ENCODE measurements at regions not wholly inside any gene's neighbourhood (a gene's known extent, or its start where the extent isn't known, plus 50 kb on each side); places are given as distances from the start of the nearest gene placed in this dataset.

DNA sequence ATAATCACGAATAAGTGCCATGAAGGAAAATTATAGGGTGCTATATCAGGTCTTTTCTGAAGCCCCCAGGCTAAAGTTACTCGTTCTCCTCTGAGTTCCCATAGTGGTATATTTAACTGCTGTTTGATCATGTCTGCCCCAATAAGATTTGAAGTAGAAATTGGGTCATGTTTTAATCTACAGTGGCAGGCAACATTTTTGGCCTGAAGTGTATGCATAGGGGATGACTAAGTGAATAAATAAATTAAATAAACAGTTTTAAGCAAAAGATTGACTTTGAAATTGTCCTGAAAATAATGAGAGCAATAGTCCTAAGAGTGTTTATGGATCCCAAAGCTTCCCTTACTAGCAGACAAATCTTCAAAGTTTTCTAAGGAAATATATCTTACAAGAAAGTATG, 500.9 kb downstream of the TNS1 start:
- SMC1A ChIA-PET (ENCODE audit: uncharacterized antibody, unreplicated experiment): interaction anchor here (0.6 kb wide), 1 partner anchor 28 kb away, joined by 3 read pairs; no protein-coding TSS in a partner anchor
- H2AFZ ChIP-seq (ENCODE audit: control insufficient read depth, low read depth, low read length): no peak overlapping the region
- CTCF ChIA-PET: no interaction called here
- TF ChIP-seq NBN (IDR thresholded peaks at IDR 0.05): no peak
- no peaks in the 10 kb centered on the region for H3K36me3 ChIP-seq (ENCODE audit: control insufficient read depth in 2 of 2, insufficient read depth in 2 of 2, low read length in 1 of 2)
- H3K79me2 ChIP-seq (ENCODE audit: control insufficient read depth, insufficient read depth, low read length): no peaks in the 10 kb centered on the region
- H4K20me1 ChIP-seq (ENCODE audit: control insufficient read depth, insufficient read depth): no peaks in the 10 kb centered on the region
- intact Hi-C loops (cut with micrococcal nuclease; ENCODE audit: unreplicated experiment) (no loop called here), in situ Hi-C loops (cut with MboI) (no loop called here)
- no peak overlapping the region for H3K9ac ChIP-seq (ENCODE audit: control insufficient read depth, insufficient read depth, low read length)
- RAD21 ChIA-PET (ENCODE audit: unreplicated experiment): no interaction called here
- no peak overlapping the region for H3K4me3 ChIP-seq
- FAIRE-seq (no peak), DNase-seq (ENCODE audit: low read depth, low spot score) (no peak), ATAC-seq (no peak)
- no peaks in the 10 kb centered on the region for H3K27me3 ChIP-seq (replicated peaks in 1 of 2; ENCODE audit: control insufficient read depth in 2 of 2, insufficient read depth in 2 of 2, low read length in 1 of 2)
- POLR2A ChIA-PET: no interaction called here
- H3K4me2 ChIP-seq (ENCODE audit: control insufficient read depth, insufficient read depth): no peak overlapping the region
- no peak overlapping the region for H3K27ac ChIP-seq (ENCODE audit: control insufficient read depth, insufficient read depth)
- WGBS (ENCODE audit: insufficient coverage, insufficient replicate concordance, low lambda C conversion rate, missing lambda C conversion rate): 0% methylated on average over 2 of the region's 2 CpGs
- no peaks in the 10 kb centered on the region for H3K4me1 ChIP-seq (ENCODE audit: control insufficient read depth, insufficient read depth, low read length)
- no peaks in the 10 kb centered on the region; the same call in 2 of the 3 replicates for H3K9me3 ChIP-seq (replicated peaks; ENCODE audit: control insufficient read depth, insufficient read depth, low read length)
- BruUV-seq (replicated peaks): no TSS peak

DNA sequence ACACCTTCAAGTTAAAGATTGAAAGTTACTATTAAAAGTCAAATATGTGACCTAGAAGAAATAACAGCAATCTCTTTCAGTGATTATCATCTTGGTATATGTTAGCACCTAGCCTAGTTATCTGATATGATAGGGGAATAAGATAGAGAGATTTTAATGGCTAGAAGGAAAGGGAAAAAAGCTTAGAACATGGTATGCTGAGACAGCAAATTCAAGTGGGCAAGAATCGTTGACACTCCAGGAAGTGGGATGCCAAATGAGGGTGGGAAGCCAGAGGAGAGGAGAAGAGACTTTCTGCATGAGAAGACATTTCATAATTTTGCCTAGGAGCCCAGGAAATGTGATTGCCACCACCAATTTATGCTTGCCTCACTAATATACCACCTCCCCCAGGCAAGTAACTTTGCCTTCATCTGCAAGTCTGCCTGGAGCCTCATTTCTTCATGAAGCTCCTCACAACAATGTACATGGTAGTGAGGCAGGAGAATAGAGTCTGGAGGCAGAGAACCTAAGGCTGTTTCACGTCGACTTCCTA, 504.9 kb downstream of the TNS1 start:
- DNase-seq (ENCODE audit: low read depth, low spot score) (no peak), FAIRE-seq (no peak), ATAC-seq (no peak)
- intact Hi-C loops (cut with micrococcal nuclease; ENCODE audit: unreplicated experiment) (no loop called here), in situ Hi-C loops (cut with MboI) (no loop called here)
- ChIA-PET CTCF (no interaction called here), POLR2A (no interaction called here), RAD21 (ENCODE audit: unreplicated experiment) (no interaction called here), SMC1A (ENCODE audit: uncharacterized antibody, unreplicated experiment) (interaction anchor here (0.7 kb wide), 1 partner anchor 179 kb away, joined by 3 read pairs; no protein-coding TSS in a partner anchor)
- Histone ChIP-seq H3K79me2 (ENCODE audit: control insufficient read depth, insufficient read depth, low read length) (no peaks in the 10 kb centered on the region), H3K4me1 (ENCODE audit: control insufficient read depth, insufficient read depth, low read length) (no peaks in the 10 kb centered on the region), H3K27ac (ENCODE audit: control insufficient read depth, insufficient read depth) (no peak overlapping the region), H3K9me3 (replicated peaks; ENCODE audit: control insufficient read depth, insufficient read depth, low read length) (no peaks in the 10 kb centered on the region; the same call in 2 of the 3 replicates), H4K20me1 (ENCODE audit: control insufficient read depth, insufficient read depth) (no peaks in the 10 kb centered on the region), H3K27me3 (replicated peaks in 1 of 2; ENCODE audit: control insufficient read depth in 2 of 2, insufficient read depth in 2 of 2, low read length in 1 of 2) (no peaks in the 10 kb centered on the region), H2AFZ (ENCODE audit: control insufficient read depth, low read depth, low read length) (no peak overlapping the region), H3K36me3 (ENCODE audit: control insufficient read depth in 2 of 2, insufficient read depth in 2 of 2, low read length in 1 of 2) (no peaks in the 10 kb centered on the region), H3K4me2 (ENCODE audit: control insufficient read depth, insufficient read depth) (no peak overlapping the region), H3K4me3 (no peak overlapping the region), H3K9ac (ENCODE audit: control insufficient read depth, insufficient read depth, low read length) (no peak overlapping the region)
- TF ChIP-seq SPI1 (IDR thresholded peaks at IDR 0.05; ENCODE audit: borderline replicate concordance, insufficient read depth, low read depth, low read length) (no peak), TAF1 (IDR thresholded peaks at IDR 0.05; ENCODE audit: borderline replicate concordance, low read depth, low read length) (no peak), MEF2B (IDR thresholded peaks at IDR 0.05; ENCODE audit: partially characterized antibody, poor library complexity, severe bottlenecking) (no peak), RELA (IDR thresholded peaks at IDR 0.05; ENCODE audit: borderline replicate concordance, partially characterized antibody) (no peak), POLR2AphosphoS5 (IDR thresholded peaks at IDR 0.05; ENCODE audit: low read length) (no peak), KLF5 (IDR thresholded peaks at IDR 0.05; ENCODE audit: partially characterized antibody) (no peak)
- BruUV-seq (replicated peaks): no TSS peak
- WGBS (ENCODE audit: insufficient coverage, insufficient replicate concordance, low lambda C conversion rate, missing lambda C conversion rate): 0% methylated on average over 3 of the region's 3 CpGs

Measured in GM12878 (cell line).